Gastrocnemius medialis (tissue), 4 donors: ENCODE measurements at regions not wholly inside any gene's neighbourhood (a gene's known extent, or its start where the extent isn't known, plus 50 kb on each side); places are given as distances from the start of the nearest gene placed in this dataset.

Experiments used
- POLR2A ChIP-seq, 2 donors: fragments of 450-650 bp; IDR thresholded peaks; one replicate each; pipeline ENCODE4 v1.6.1; 2017; ENCODE audit warnings: antibody characterized with exemption in 2 of 2, mild to moderate bottlenecking in 2 of 2, moderate library complexity in 2 of 2
- TF ChIP-seq, protein P1 (sequence below), 5 experiments: fragments of 450-650 bp in 3 of 5; fragments of 200-600 bp in 2 of 5; sonication (generic) in 2 of 5; IDR thresholded peaks in 4 of 5; conservative IDR thresholded peaks in 1 of 5; 1 replicate in 4 of 5; 2 replicates in 1 of 5; pipeline ENCODE4 v1.5.1; 2016 to 2019; ENCODE audit warnings: antibody characterized with exemption in 5 of 5, mild to moderate bottlenecking in 3 of 5, moderate library complexity in 3 of 5

DNA sequence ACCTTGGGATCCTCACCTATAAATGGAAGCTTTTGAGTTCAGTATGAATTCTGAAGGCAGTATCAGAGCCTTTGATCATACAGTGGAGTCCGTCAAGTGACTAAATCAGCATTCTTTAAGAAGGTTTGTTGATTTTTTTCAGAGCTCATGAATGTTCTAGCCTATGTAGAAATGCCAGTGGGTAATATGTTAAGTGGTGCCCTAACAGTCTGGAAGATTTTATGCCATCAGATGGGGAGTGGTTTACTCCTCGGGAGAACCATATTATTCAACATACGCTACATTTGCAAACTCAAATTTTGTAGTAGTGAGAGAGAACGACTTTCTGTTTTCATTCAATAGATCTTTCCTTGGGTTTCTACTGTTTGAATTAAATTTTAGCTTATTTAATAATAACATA lies 225.0 kb upstream of the ACVR2A start:
- TF ChIP-seq POLR2A (IDR thresholded peaks at IDR 0.05): no peak
- TF ChIP-seq, protein P1, sequence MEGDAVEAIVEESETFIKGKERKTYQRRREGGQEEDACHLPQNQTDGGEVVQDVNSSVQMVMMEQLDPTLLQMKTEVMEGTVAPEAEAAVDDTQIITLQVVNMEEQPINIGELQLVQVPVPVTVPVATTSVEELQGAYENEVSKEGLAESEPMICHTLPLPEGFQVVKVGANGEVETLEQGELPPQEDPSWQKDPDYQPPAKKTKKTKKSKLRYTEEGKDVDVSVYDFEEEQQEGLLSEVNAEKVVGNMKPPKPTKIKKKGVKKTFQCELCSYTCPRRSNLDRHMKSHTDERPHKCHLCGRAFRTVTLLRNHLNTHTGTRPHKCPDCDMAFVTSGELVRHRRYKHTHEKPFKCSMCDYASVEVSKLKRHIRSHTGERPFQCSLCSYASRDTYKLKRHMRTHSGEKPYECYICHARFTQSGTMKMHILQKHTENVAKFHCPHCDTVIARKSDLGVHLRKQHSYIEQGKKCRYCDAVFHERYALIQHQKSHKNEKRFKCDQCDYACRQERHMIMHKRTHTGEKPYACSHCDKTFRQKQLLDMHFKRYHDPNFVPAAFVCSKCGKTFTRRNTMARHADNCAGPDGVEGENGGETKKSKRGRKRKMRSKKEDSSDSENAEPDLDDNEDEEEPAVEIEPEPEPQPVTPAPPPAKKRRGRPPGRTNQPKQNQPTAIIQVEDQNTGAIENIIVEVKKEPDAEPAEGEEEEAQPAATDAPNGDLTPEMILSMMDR (IDR thresholded peaks at IDR 0.05 in 4 of 5, conservative IDR thresholded peaks at IDR 0.05 in 1 of 5): no peak
